Gastrocnemius medialis (tissue), 4 donors: ENCODE measurements at regions not wholly inside any gene's neighbourhood (a gene's known extent, or its start where the extent isn't known, plus 50 kb on each side); places are given as distances from the start of the nearest gene placed in this dataset.

Source experiments
- ATAC-seq, 2 donors: fragments of 150-250 bp; one replicate each; pipeline ENCODE4 v1.9.1; 2016
- DNase-seq, 2 donors: peaks; one replicate each; pipeline ENCODE4 v3.0.0-alpha.2; 2019
- H3K27ac ChIP-seq, 4 donors: fragments of 200-600 bp; sonication (generic); 1 replicate in 1 of 4; 2 replicates in 3 of 4; pipeline ENCODE4 v1.5.1; 2016 to 2018; ENCODE audit warnings: mild to moderate bottlenecking in 2 of 4, moderate library complexity in 1 of 4
- H3K27me3 ChIP-seq, 3 donors: fragments of 200-600 bp; sonication (generic) in 2 of 3; 1 replicate in 1 of 3; 2 replicates in 2 of 3; pipeline versions ENCODE4 v1.5.1 to v1.6.0; 2016 to 2019; ENCODE audit warnings: mild to moderate bottlenecking in 1 of 3, moderate library complexity in 1 of 3
- H3K36me3 ChIP-seq, 2 donors: fragments of 200-600 bp; sonication (generic) in 1 of 2; one replicate each; pipeline ENCODE4 v1.5.1; 2017 to 2018
- H3K4me1 ChIP-seq, 2 donors: fragments of 200-600 bp; sonication (generic) in 1 of 2; one replicate each; pipeline ENCODE4 v1.5.1; 2016 to 2017; ENCODE audit warnings: mild to moderate bottlenecking in 2 of 2
- H3K4me3 ChIP-seq, 4 donors: fragments of 200-600 bp; sonication (generic) in 3 of 4; 1 replicate in 1 of 4; 2 replicates in 3 of 4; pipeline ENCODE4 v1.5.1; 2016 to 2019; ENCODE audit warnings: mild to moderate bottlenecking in 2 of 4
- H3K9me3 ChIP-seq, 3 donors: fragments of 200-600 bp; sonication (generic) in 2 of 3; 1 replicate in 1 of 3; 2 replicates in 2 of 3; pipeline ENCODE4 v1.5.1; 2016 to 2019
- CTCF ChIP-seq, 5 experiments: fragments of 450-650 bp in 3 of 5; fragments of 200-600 bp in 2 of 5; sonication (generic) in 2 of 5; IDR thresholded peaks in 4 of 5; conservative IDR thresholded peaks in 1 of 5; 1 replicate in 4 of 5; 2 replicates in 1 of 5; pipeline ENCODE4 v1.5.1; 2016 to 2019; ENCODE audit warnings: antibody characterized with exemption in 5 of 5, mild to moderate bottlenecking in 3 of 5, moderate library complexity in 3 of 5
- in situ Hi-C, 4 donors: fragments of 200-750 bp; cut with MboI; loops; one replicate each; pipeline versions ENCODE4 v1.15.0 to v1.8.0; 2017; ENCODE audit warnings: low sequenced_read_pairs in 4 of 4
- intact Hi-C: fragments of 100-400 bp; cut with DNase I; formaldehyde crosslinking; loops from one replicate; pipeline ENCODE4 v1.15.1; 2023; ENCODE audit warnings: low total_unique reads

DNA sequence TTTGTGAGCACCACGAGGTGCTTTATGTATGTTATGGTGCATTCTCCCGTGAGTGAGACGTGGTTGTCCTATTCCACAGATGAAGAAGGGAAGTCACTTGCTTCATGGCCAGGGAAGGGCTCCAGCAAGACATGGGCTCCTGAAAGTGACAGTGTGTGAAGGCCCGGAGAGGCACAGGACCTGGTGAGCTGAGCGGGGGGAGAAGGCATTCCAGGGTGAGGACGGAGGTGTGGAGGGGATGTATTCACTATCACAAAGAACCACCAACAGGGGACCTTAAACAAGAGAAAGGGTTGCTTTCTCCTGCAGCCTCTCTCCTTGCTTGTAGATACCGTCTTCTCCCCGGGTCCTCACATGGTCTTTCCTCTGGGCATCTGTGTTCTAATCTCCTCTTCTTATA lies 139.1 kb downstream of the FBLN2 start:
- no peak overlapping the region for H3K4me3 ChIP-seq
- TF ChIP-seq CTCF (IDR thresholded peaks at IDR 0.05 in 4 of 5, conservative IDR thresholded peaks at IDR 0.05 in 1 of 5), result no peak
- H3K4me1 ChIP-seq, result no peaks in the 10 kb centered on the region
- H3K27me3 ChIP-seq, result no peaks in the 10 kb centered on the region
- in situ Hi-C loops (no loop called here), intact Hi-C loops (no loop called here)
- ATAC-seq (no peak), DNase-seq (no peak)
- H3K27ac ChIP-seq, result no peak overlapping the region
- no peaks in the 10 kb centered on the region for H3K9me3 ChIP-seq
- H3K36me3 ChIP-seq, result no peaks in the 10 kb centered on the region
